ENCODE measurements at regions not wholly inside any gene's neighbourhood (a gene's known extent, or its start where the extent isn't known, plus 50 kb on each side); places are given as distances from the start of the nearest gene placed in this dataset.

DNA sequence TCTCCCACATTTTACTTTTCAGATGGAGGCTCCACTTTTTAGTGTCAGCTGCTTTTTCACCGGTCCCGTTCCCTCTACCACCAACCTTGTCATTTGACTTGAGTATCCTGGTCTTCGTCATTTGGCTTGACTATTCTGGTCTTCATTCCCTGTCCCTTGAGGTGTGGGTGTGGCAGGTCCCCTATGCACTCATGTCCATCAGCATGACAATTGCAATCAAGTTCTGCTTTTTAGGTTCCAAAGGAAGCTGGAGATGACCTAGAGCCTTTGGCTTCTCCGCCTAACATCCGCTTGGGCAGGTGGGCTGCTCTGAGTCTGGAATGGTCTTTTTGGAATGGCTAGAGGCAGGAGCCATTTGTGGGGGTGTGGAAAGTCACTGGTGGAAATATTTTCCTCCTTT, 99.8 kb upstream of the MLN start:
- H3K36me3 Mint-ChIP-seq (ENCODE audit: insufficient read depth): no peaks in the 10 kb centered on the region
- no peaks in the 10 kb centered on the region for H3K9me3 Mint-ChIP-seq (ENCODE audit: low read depth)
- H3K27ac Mint-ChIP-seq: no peak overlapping the region
- H3K4me3 Mint-ChIP-seq (ENCODE audit: low read depth): no peak overlapping the region
- no peak for DNase-seq (ENCODE audit: low spot score, unreplicated experiment)
- H3K27me3 Mint-ChIP-seq: peaks cover 48% of the 10 kb centered on the region
- H3K4me1 Mint-ChIP-seq (ENCODE audit: low read depth): peaks cover 8% of the 10 kb centered on the region
- no peak for TF ChIP-seq CTCF (IDR thresholded peaks at IDR 0.05; ENCODE audit: unreplicated experiment)

DNA sequence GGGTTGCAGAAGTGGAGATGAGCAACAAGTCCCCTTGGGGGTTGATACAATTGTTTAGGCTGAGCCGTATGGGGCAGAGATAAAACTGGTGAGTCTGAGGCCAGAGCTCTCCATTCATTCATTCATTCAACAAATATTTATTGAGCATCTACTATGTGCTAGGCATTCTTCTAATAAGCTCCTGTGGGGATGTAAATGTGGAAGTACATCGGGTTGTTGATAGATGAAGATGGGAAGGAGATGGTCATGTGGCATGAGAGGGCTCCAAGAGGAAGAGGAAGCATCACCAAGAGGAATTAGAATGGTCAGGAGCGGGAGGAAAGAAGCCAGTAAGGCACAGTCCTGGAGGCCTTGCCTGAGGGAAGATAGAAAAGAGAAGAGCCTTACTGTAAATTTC, 98.7 kb upstream of the MLN start:
- H3K27me3 Mint-ChIP-seq: peaks cover 48% of the 10 kb centered on the region
- no peak for DNase-seq (ENCODE audit: low spot score, unreplicated experiment)
- no peak overlapping the region for H3K4me3 Mint-ChIP-seq (ENCODE audit: low read depth)
- no peaks in the 10 kb centered on the region for H3K36me3 Mint-ChIP-seq (ENCODE audit: insufficient read depth)
- no peaks in the 10 kb centered on the region for H3K9me3 Mint-ChIP-seq (ENCODE audit: low read depth)
- H3K27ac Mint-ChIP-seq: no peak overlapping the region
- TF ChIP-seq CTCF (IDR thresholded peaks at IDR 0.05; ENCODE audit: unreplicated experiment): no peak
- peaks cover 5% of the 10 kb centered on the region for H3K4me1 Mint-ChIP-seq (ENCODE audit: low read depth)

GRCh38 chr6:33901822-33902456, 98.1 kb upstream of the MLN start:
- H3K27ac Mint-ChIP-seq: no peak overlapping the region

GRCh38 chr6:33898771-33899170, 95.0 kb upstream of the MLN start:
- TF ChIP-seq CTCF (IDR thresholded peaks at IDR 0.05; ENCODE audit: unreplicated experiment): no peak
- no peaks in the 10 kb centered on the region for H3K36me3 Mint-ChIP-seq (ENCODE audit: insufficient read depth)
- no peak overlapping the region for H3K4me3 Mint-ChIP-seq (ENCODE audit: low read depth)
- DNase-seq (ENCODE audit: low spot score, unreplicated experiment): no peak
- peaks cover 38% of the 10 kb centered on the region for H3K27me3 Mint-ChIP-seq
- H3K4me1 Mint-ChIP-seq (ENCODE audit: low read depth): peaks cover 3% of the 10 kb centered on the region
- H3K27ac Mint-ChIP-seq: no peak overlapping the region
- no peaks in the 10 kb centered on the region for H3K9me3 Mint-ChIP-seq (ENCODE audit: low read depth)

More at GRCh38 chr6:33901822-33902456, 98.1 kb upstream of the MLN start:
- no peak for TF ChIP-seq CTCF (IDR thresholded peaks at IDR 0.05; ENCODE audit: unreplicated experiment)
- no peak overlapping the region for H3K4me3 Mint-ChIP-seq (ENCODE audit: low read depth)
- H3K4me1 Mint-ChIP-seq (ENCODE audit: low read depth): peaks cover 4% of the 10 kb centered on the region
- no peak for DNase-seq (ENCODE audit: low spot score, unreplicated experiment)
- peaks cover 47% of the 10 kb centered on the region for H3K27me3 Mint-ChIP-seq
- no peaks in the 10 kb centered on the region for H3K36me3 Mint-ChIP-seq (ENCODE audit: insufficient read depth)
- no peaks in the 10 kb centered on the region for H3K9me3 Mint-ChIP-seq (ENCODE audit: low read depth)

- no peak overlapping the region for H3K27ac Mint-ChIP-seq
- H3K4me3 Mint-ChIP-seq (ENCODE audit: low read depth): no peak overlapping the region
- no peaks in the 10 kb centered on the region for H3K36me3 Mint-ChIP-seq (ENCODE audit: insufficient read depth)
- TF ChIP-seq CTCF (IDR thresholded peaks at IDR 0.05; ENCODE audit: unreplicated experiment): no peak
- no peak for DNase-seq (ENCODE audit: low spot score, unreplicated experiment)
- H3K9me3 Mint-ChIP-seq (ENCODE audit: low read depth): no peaks in the 10 kb centered on the region
- H3K27me3 Mint-ChIP-seq: peaks cover 32% of the 10 kb centered on the region
- peaks cover 3% of the 10 kb centered on the region for H3K4me1 Mint-ChIP-seq (ENCODE audit: low read depth)
These were observed 93.5 kb upstream of the MLN start for GRCh38 chr6:33897189-33897780.
